ENCODE measurements at regions not wholly inside any gene's neighbourhood (a gene's known extent, or its start where the extent isn't known, plus 50 kb on each side); places are given as distances from the start of the nearest gene placed in this dataset.

- no peak for TF ChIP-seq CTCF (IDR thresholded peaks at IDR 0.05 in 4 of 5, conservative IDR thresholded peaks at IDR 0.05 in 1 of 5)
- no peak for TF ChIP-seq POLR2A (IDR thresholded peaks at IDR 0.05)
These were observed 1558.5 kb upstream of the TMEM132C start for GRCh38 chr12:126708492-126708896.

Measured in gastrocnemius medialis (tissue), 4 donors.